Memory B cell (primary cell): ENCODE measurements at regions not wholly inside any gene's neighbourhood (a gene's known extent, or its start where the extent isn't known, plus 50 kb on each side); places are given as distances from the start of the nearest gene placed in this dataset.
"Not testable (repeated sequence)": the region's sequence is repeated elsewhere in the genome, so short reads cannot be mapped to it uniquely, and the experiment has no call there.

ENCODE experiments used
- ATAC-seq: fragments of 150-1000 bp; cut with Tn5 transposase; 2 replicates; pipeline ENCODE4 v1.10.0; 2021; ENCODE audit warnings: low read depth, mild to moderate bottlenecking, moderate library complexity
- DNase-seq, 2 donors: peaks; one replicate each; pipeline ENCODE4 v3.0.0; 2022; ENCODE audit warnings: low spot score in 2 of 2
- H3K27ac Mint-ChIP-seq: one replicate; pipeline ENCODE4 v1.8.0; 2022; ENCODE audit warnings: mild to moderate bottlenecking, moderate library complexity, mixed read lengths
- H3K27me3 Mint-ChIP-seq: one replicate; pipeline ENCODE4 v1.8.0; 2022; ENCODE audit warnings: mixed read lengths
- H3K36me3 Mint-ChIP-seq: one replicate; pipeline ENCODE4 v1.8.0; 2022; ENCODE audit warnings: mild to moderate bottlenecking, mixed read lengths
- H3K4me1 Mint-ChIP-seq: one replicate; pipeline ENCODE4 v1.8.0; 2022; ENCODE audit warnings: mixed read lengths
- H3K4me3 Mint-ChIP-seq: one replicate; pipeline ENCODE4 v1.8.0; 2022; ENCODE audit warnings: mild to moderate bottlenecking, moderate library complexity, mixed read lengths
- H3K9me3 Mint-ChIP-seq: one replicate; pipeline ENCODE4 v1.8.0; 2022; ENCODE audit warnings: mixed read lengths

GRCh38 chr3:140769951-140770350, 92.1 kb downstream of the TRIM42 start:
- Mint-ChIP-seq H3K27me3 (peaks cover 13% of the 10 kb centered on the region), H3K4me1 (peaks cover 3% of the 10 kb centered on the region), H3K4me3 (no peak overlapping the region), H3K36me3 (no peaks in the 10 kb centered on the region), H3K9me3 (peaks cover 1% of the 10 kb centered on the region), H3K27ac (no peak overlapping the region)
- ATAC-seq (no peak), DNase-seq (no peak)

- DNase-seq (no peak), ATAC-seq (no peak)
- no peaks in the 10 kb centered on the region for H3K36me3 Mint-ChIP-seq
- H3K27ac Mint-ChIP-seq = no peak overlapping the region
- peaks cover 2% of the 10 kb centered on the region for H3K9me3 Mint-ChIP-seq
- H3K4me3 Mint-ChIP-seq = no peak overlapping the region
- peaks cover 3% of the 10 kb centered on the region for H3K4me1 Mint-ChIP-seq
- peaks cover 13% of the 10 kb centered on the region for H3K27me3 Mint-ChIP-seq
These were observed 93.3 kb downstream of the TRIM42 start for GRCh38 chr3:140770977-140771667.

GRCh38 chr3:140777631-140778233, 99.9 kb downstream of the TRIM42 start:
- DNase-seq (no peak), ATAC-seq (no peak)
- no peak overlapping the region for H3K27ac Mint-ChIP-seq
- H3K36me3 Mint-ChIP-seq = no peaks in the 10 kb centered on the region
- peaks cover 1% of the 10 kb centered on the region for H3K27me3 Mint-ChIP-seq
- no peak overlapping the region for H3K4me3 Mint-ChIP-seq
- peaks cover 5% of the 10 kb centered on the region for H3K9me3 Mint-ChIP-seq
- H3K4me1 Mint-ChIP-seq = no peaks in the 10 kb centered on the region

- no peaks in the 10 kb centered on the region for H3K4me1 Mint-ChIP-seq
- no peak for DNase-seq
- H3K4me3 Mint-ChIP-seq = no peak overlapping the region
- H3K9me3 Mint-ChIP-seq = peaks cover 10% of the 10 kb centered on the region
- H3K27me3 Mint-ChIP-seq = no peaks in the 10 kb centered on the region
- H3K36me3 Mint-ChIP-seq = no peaks in the 10 kb centered on the region
- H3K27ac Mint-ChIP-seq = no peak overlapping the region
- ATAC-seq = no peak
These were observed 113.5 kb downstream of the TRIM42 start for GRCh38 chr3:140791368-140791767.

- Mint-ChIP-seq H3K4me3 (no peak overlapping the region), H3K27me3 (no peaks in the 10 kb centered on the region), H3K27ac (no peak overlapping the region), H3K9me3 (peaks cover 12% of the 10 kb centered on the region), H3K4me1 (no peaks in the 10 kb centered on the region), H3K36me3 (no peaks in the 10 kb centered on the region)
- ATAC-seq (no peak), DNase-seq (no peak)
These were observed 116.6 kb downstream of the TRIM42 start for GRCh38 chr3:140794507-140794906.

GRCh38 chr3:140802898-140803297, 125.0 kb downstream of the TRIM42 start:
- H3K27ac Mint-ChIP-seq, H3K4me1 Mint-ChIP-seq, DNase-seq, H3K36me3 Mint-ChIP-seq, H3K27me3 Mint-ChIP-seq, H3K4me3 Mint-ChIP-seq, ATAC-seq: not testable (repeated sequence)
- peaks cover 11% of the 10 kb centered on the region for H3K9me3 Mint-ChIP-seq

- peaks cover 4% of the 10 kb centered on the region for H3K36me3 Mint-ChIP-seq
- no peak overlapping the region for H3K4me3 Mint-ChIP-seq
- H3K4me1 Mint-ChIP-seq = peaks cover 2% of the 10 kb centered on the region
- no peak for DNase-seq
- peaks cover 7% of the 10 kb centered on the region for H3K9me3 Mint-ChIP-seq
- H3K27ac Mint-ChIP-seq = no peak overlapping the region
- peaks cover 10% of the 10 kb centered on the region for H3K27me3 Mint-ChIP-seq
- no peak for ATAC-seq
These were observed 131.5 kb downstream of the TRIM42 start for GRCh38 chr3:140809316-140809715.

GRCh38 chr3:140816372-140817195, 125.1 kb upstream of the SLC25A36 start:
- H3K36me3 Mint-ChIP-seq = peaks cover 2% of the 10 kb centered on the region
- H3K4me1 Mint-ChIP-seq = peaks cover 10% of the 10 kb centered on the region
- DNase-seq = peak in 1 of 2 donors; percentile 5
- H3K27ac Mint-ChIP-seq = no peak overlapping the region
- H3K4me3 Mint-ChIP-seq = no peak overlapping the region
- ATAC-seq = peak; percentile 98
- H3K9me3 Mint-ChIP-seq = peaks cover 7% of the 10 kb centered on the region
- peaks cover 3% of the 10 kb centered on the region for H3K27me3 Mint-ChIP-seq

GRCh38 chr3:140821493-140821892, 120.1 kb upstream of the SLC25A36 start:
- peaks cover 3% of the 10 kb centered on the region for H3K27me3 Mint-ChIP-seq
- H3K4me3 Mint-ChIP-seq = no peak overlapping the region
- no peaks in the 10 kb centered on the region for H3K36me3 Mint-ChIP-seq
- no peak overlapping the region for H3K27ac Mint-ChIP-seq
- no peak for DNase-seq
- ATAC-seq = no peak
- peaks cover 1% of the 10 kb centered on the region for H3K4me1 Mint-ChIP-seq
- H3K9me3 Mint-ChIP-seq = no peaks in the 10 kb centered on the region

GRCh38 chr3:140822401-140823047, 119.1 kb upstream of the SLC25A36 start:
- no peaks in the 10 kb centered on the region for H3K4me1 Mint-ChIP-seq
- H3K9me3 Mint-ChIP-seq = no peaks in the 10 kb centered on the region
- H3K36me3 Mint-ChIP-seq = no peaks in the 10 kb centered on the region
- peaks cover 3% of the 10 kb centered on the region for H3K27me3 Mint-ChIP-seq
- H3K27ac Mint-ChIP-seq = no peak overlapping the region
- DNase-seq (no peak), ATAC-seq (no peak)
- H3K4me3 Mint-ChIP-seq = no peak overlapping the region

GRCh38 chr3:140823106-140823505, 118.5 kb upstream of the SLC25A36 start:
- peaks cover 3% of the 10 kb centered on the region for H3K27me3 Mint-ChIP-seq

GRCh38 chr3:140827894-140828293, 113.7 kb upstream of the SLC25A36 start:
- H3K4me3 Mint-ChIP-seq = no peak overlapping the region
- no peak overlapping the region for H3K27ac Mint-ChIP-seq
- no peaks in the 10 kb centered on the region for H3K36me3 Mint-ChIP-seq
- DNase-seq (no peak), ATAC-seq (no peak)
- H3K9me3 Mint-ChIP-seq = no peaks in the 10 kb centered on the region
- peaks cover 3% of the 10 kb centered on the region for H3K27me3 Mint-ChIP-seq
- H3K4me1 Mint-ChIP-seq = peaks cover under 1% of the 10 kb centered on the region

More at GRCh38 chr3:140823106-140823505, 118.5 kb upstream of the SLC25A36 start:
- Mint-ChIP-seq H3K9me3 (no peaks in the 10 kb centered on the region), H3K36me3 (no peaks in the 10 kb centered on the region), H3K27ac (no peak overlapping the region), H3K4me3 (no peak overlapping the region), H3K4me1 (no peaks in the 10 kb centered on the region)
- ATAC-seq (no peak), DNase-seq (no peak)

GRCh38 chr3:140828585-140828984, 113.1 kb upstream of the SLC25A36 start:
- peaks cover 5% of the 10 kb centered on the region for H3K27me3 Mint-ChIP-seq
- H3K36me3 Mint-ChIP-seq = no peaks in the 10 kb centered on the region
- H3K4me1 Mint-ChIP-seq = peaks cover 3% of the 10 kb centered on the region
- H3K27ac Mint-ChIP-seq = no peak overlapping the region
- DNase-seq = no peak
- no peak for ATAC-seq
- no peak overlapping the region for H3K4me3 Mint-ChIP-seq
- H3K9me3 Mint-ChIP-seq = no peaks in the 10 kb centered on the region

GRCh38 chr3:140829796-140830195, 111.8 kb upstream of the SLC25A36 start:
- peaks cover 3% of the 10 kb centered on the region for H3K4me1 Mint-ChIP-seq
- H3K27me3 Mint-ChIP-seq = peaks cover 6% of the 10 kb centered on the region
- ATAC-seq = no peak
- H3K36me3 Mint-ChIP-seq = no peaks in the 10 kb centered on the region
- no peak for DNase-seq
- H3K27ac Mint-ChIP-seq = no peak overlapping the region
- peaks cover 1% of the 10 kb centered on the region for H3K9me3 Mint-ChIP-seq
- H3K4me3 Mint-ChIP-seq = no peak overlapping the region
